ENCODE measurements at regions not wholly inside any gene's neighbourhood (a gene's known extent, or its start where the extent isn't known, plus 50 kb on each side); places are given as distances from the start of the nearest gene placed in this dataset.

GRCh38 chr11:97149741-97150140, 759.9 kb downstream of the JRKL start:
- no peak for TF ChIP-seq MAX (IDR thresholded peaks at IDR 0.05; ENCODE audit: low read depth, low read length)
- no peak for TF ChIP-seq CTCF (IDR thresholded peaks at IDR 0.05; ENCODE audit: low read depth, low read length)
- TF ChIP-seq POLR2A (IDR thresholded peaks at IDR 0.05; ENCODE audit: extremely low read depth, insufficient read length) = no peak
- TF ChIP-seq MYC (IDR thresholded peaks at IDR 0.05; ENCODE audit: low read depth, low read length) = no peak

All from NB4 (cell line).